HG03175 (cell line): ENCODE measurements at regions not wholly inside any gene's neighbourhood (a gene's known extent, or its start where the extent isn't known, plus 50 kb on each side); places are given as distances from the start of the nearest gene placed in this dataset.

Experiments
- ATAC-seq: cut with Tn5 transposase; IDR thresholded peaks from one replicate; pipeline ENCODE4 v1.9.1; 2021; ENCODE audit warnings: mild to moderate bottlenecking, moderate library complexity; ENCODE audit not compliant: unreplicated experiment

GRCh38 chr16:73764321-73764720 is 532.3 kb upstream of the PSMD7 start:
- ATAC-seq, result no peak

GRCh38 chr16:73756289-73757178 is 540.1 kb upstream of the PSMD7 start:
- no peak for ATAC-seq

- ATAC-seq, result no peak
These were observed 542.7 kb upstream of the PSMD7 start for GRCh38 chr16:73753931-73754330.

- ATAC-seq, result no peak
These were observed 546.0 kb upstream of the PSMD7 start for GRCh38 chr16:73750639-73751038.

GRCh38 chr16:73747328-73747727 is 549.3 kb upstream of the PSMD7 start:
- no peak for ATAC-seq

GRCh38 chr16:73746554-73746953 is 550.1 kb upstream of the PSMD7 start:
- no peak for ATAC-seq

- ATAC-seq, result no peak
These were observed 552.7 kb upstream of the PSMD7 start for GRCh38 chr16:73743665-73744496.

GRCh38 chr16:73739049-73739769 is 557.4 kb upstream of the PSMD7 start:
- no peak for ATAC-seq

- no peak for ATAC-seq
These were observed 558.3 kb upstream of the PSMD7 start for GRCh38 chr16:73738266-73738665.

- ATAC-seq, result no peak
These were observed 559.0 kb upstream of the PSMD7 start for GRCh38 chr16:73737637-73738036.

- no peak for ATAC-seq
These were observed 560.7 kb upstream of the PSMD7 start for GRCh38 chr16:73735954-73736353.

- ATAC-seq, result no peak
These were observed 561.6 kb upstream of the PSMD7 start for GRCh38 chr16:73735018-73735417.

- ATAC-seq, result no peak
These were observed 563.9 kb upstream of the PSMD7 start for GRCh38 chr16:73732681-73733080.

GRCh38 chr16:73732143-73732542 is 564.5 kb upstream of the PSMD7 start:
- ATAC-seq, result no peak

- ATAC-seq, result no peak
These were observed 566.0 kb upstream of the PSMD7 start for GRCh38 chr16:73730481-73731090.

- ATAC-seq, result no peak
These were observed 571.5 kb upstream of the PSMD7 start for GRCh38 chr16:73725156-73725555.

GRCh38 chr16:73724503-73724902 is 572.1 kb upstream of the PSMD7 start:
- no peak for ATAC-seq

- ATAC-seq, result no peak
These were observed 579.2 kb upstream of the PSMD7 start for GRCh38 chr16:73717266-73717974.

- ATAC-seq, result no peak
These were observed 581.6 kb upstream of the PSMD7 start for GRCh38 chr16:73714976-73715375.

GRCh38 chr16:73713778-73714495 is 582.7 kb upstream of the PSMD7 start:
- ATAC-seq, result no peak
